ENCODE measurements at regions not wholly inside any gene's neighbourhood (a gene's known extent, or its start where the extent isn't known, plus 50 kb on each side); places are given as distances from the start of the nearest gene placed in this dataset.

DNA sequence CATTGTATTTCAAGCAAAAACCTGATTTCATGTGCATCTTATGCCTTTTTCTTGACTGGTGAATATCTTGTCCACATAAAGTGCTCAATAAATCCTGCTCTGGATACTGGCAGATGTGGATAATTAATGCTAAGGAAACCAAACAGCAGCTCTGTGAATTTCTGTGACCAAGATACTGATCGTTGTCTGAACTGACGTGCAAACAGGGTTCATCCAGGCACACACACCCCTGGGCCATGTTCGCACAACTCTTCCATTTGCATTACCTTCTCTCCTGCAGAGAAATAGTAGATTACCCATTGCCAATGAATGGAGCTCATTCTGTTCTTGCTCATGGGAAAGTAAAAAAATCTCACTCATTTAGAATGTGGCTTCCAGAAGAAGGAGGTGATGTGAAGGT lies 316.2 kb upstream of the TRIB2 start:
- TF ChIP-seq, protein P1, sequence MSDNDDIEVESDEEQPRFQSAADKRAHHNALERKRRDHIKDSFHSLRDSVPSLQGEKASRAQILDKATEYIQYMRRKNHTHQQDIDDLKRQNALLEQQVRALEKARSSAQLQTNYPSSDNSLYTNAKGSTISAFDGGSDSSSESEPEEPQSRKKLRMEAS (IDR thresholded peaks at IDR 0.05; ENCODE audit: insufficient read depth, insufficient read length), result no peak
- no peak for TF ChIP-seq EZH2 (IDR thresholded peaks at IDR 0.05; ENCODE audit: borderline replicate concordance, low read depth, low read length, severe bottlenecking)
- TF ChIP-seq, protein P2, sequence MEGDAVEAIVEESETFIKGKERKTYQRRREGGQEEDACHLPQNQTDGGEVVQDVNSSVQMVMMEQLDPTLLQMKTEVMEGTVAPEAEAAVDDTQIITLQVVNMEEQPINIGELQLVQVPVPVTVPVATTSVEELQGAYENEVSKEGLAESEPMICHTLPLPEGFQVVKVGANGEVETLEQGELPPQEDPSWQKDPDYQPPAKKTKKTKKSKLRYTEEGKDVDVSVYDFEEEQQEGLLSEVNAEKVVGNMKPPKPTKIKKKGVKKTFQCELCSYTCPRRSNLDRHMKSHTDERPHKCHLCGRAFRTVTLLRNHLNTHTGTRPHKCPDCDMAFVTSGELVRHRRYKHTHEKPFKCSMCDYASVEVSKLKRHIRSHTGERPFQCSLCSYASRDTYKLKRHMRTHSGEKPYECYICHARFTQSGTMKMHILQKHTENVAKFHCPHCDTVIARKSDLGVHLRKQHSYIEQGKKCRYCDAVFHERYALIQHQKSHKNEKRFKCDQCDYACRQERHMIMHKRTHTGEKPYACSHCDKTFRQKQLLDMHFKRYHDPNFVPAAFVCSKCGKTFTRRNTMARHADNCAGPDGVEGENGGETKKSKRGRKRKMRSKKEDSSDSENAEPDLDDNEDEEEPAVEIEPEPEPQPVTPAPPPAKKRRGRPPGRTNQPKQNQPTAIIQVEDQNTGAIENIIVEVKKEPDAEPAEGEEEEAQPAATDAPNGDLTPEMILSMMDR (IDR thresholded peaks at IDR 0.05; ENCODE audit: extremely low read depth in 1 of 2, insufficient read depth in 1 of 2, low read depth in 1 of 2, low read length in 2 of 2), result no peak
- no peak for TF ChIP-seq POLR2A (IDR thresholded peaks at IDR 0.05; ENCODE audit: low read depth, low read length)
- TF ChIP-seq MYC (IDR thresholded peaks at IDR 0.05; ENCODE audit: low read depth, low read length), result no peak
- TF ChIP-seq FOS (IDR thresholded peaks at IDR 0.05; ENCODE audit: borderline replicate concordance, insufficient read depth, low read length), result no peak
- TF ChIP-seq POLR2AphosphoS5 (IDR thresholded peaks at IDR 0.05; ENCODE audit: insufficient read depth, low read depth, low read length), result no peak
- no peak for TF ChIP-seq JUN (IDR thresholded peaks at IDR 0.05; ENCODE audit: borderline replicate concordance, insufficient read depth, insufficient read length, low read depth)
- no peak for TF ChIP-seq GATA2 (IDR thresholded peaks at IDR 0.05; ENCODE audit: insufficient read depth, insufficient read length, low read depth, low read length)

Data from endothelial cell of umbilical vein (primary cell).